DLD1 (cell line): ENCODE measurements at regions not wholly inside any gene's neighbourhood (a gene's known extent, or its start where the extent isn't known, plus 50 kb on each side); places are given as distances from the start of the nearest gene placed in this dataset.
"Not testable (repeated sequence)": the region's sequence is repeated elsewhere in the genome, so short reads cannot be mapped to it uniquely, and the experiment has no call there.

Source experiments
- in situ Hi-C: cut with HindIII; loops from 2 replicates; pipeline ENCODE4 v1.10.0; 2017; ENCODE audit warnings: low sequenced_read_pairs

- in situ Hi-C loops = no loop called here
Observed at GRCh38 chr3:103829723-103830326, 1395.0 kb downstream of the ZPLD1 start.

GRCh38 chr3:103847081-103848062 is 1412.6 kb downstream of the ZPLD1 start:
- in situ Hi-C loops = no loop called here

GRCh38 chr3:103851793-103852192 is 1417.0 kb downstream of the ZPLD1 start:
- in situ Hi-C loops = no loop called here

GRCh38 chr3:103862415-103862814 is 1427.6 kb downstream of the ZPLD1 start:
- in situ Hi-C loops = no loop called here

GRCh38 chr3:103863381-103863780 is 1428.6 kb downstream of the ZPLD1 start:
- in situ Hi-C loops = no loop called here

GRCh38 chr3:103866113-103866512 is 1431.3 kb downstream of the ZPLD1 start:
- in situ Hi-C loops = no loop called here

- in situ Hi-C loops = no loop called here
Observed at GRCh38 chr3:103873021-103873420, 1438.2 kb downstream of the ZPLD1 start.

GRCh38 chr3:103873897-103874545 is 1439.2 kb downstream of the ZPLD1 start:
- in situ Hi-C loops = no loop called here

GRCh38 chr3:103881809-103882208 is 1447.0 kb downstream of the ZPLD1 start:
- in situ Hi-C loops = not testable (repeated sequence)

- in situ Hi-C loops = no loop called here
Observed at GRCh38 chr3:103889675-103890074, 1454.9 kb downstream of the ZPLD1 start.

- in situ Hi-C loops = no loop called here
Observed at GRCh38 chr3:103894162-103894822, 1459.5 kb downstream of the ZPLD1 start.

- in situ Hi-C loops = no loop called here
Observed at GRCh38 chr3:103899328-103899727, 1464.5 kb downstream of the ZPLD1 start.

GRCh38 chr3:103904991-103905390 is 1461.7 kb upstream of the ALCAM start:
- in situ Hi-C loops = no loop called here

- in situ Hi-C loops = no loop called here
Observed at GRCh38 chr3:103906304-103906703, 1460.4 kb upstream of the ALCAM start.

- in situ Hi-C loops = no loop called here
Observed at GRCh38 chr3:103906808-103907207, 1459.9 kb upstream of the ALCAM start.

- in situ Hi-C loops = no loop called here
Observed at GRCh38 chr3:103907567-103907966, 1459.1 kb upstream of the ALCAM start.

GRCh38 chr3:103909395-103909794 is 1457.3 kb upstream of the ALCAM start:
- in situ Hi-C loops = no loop called here

GRCh38 chr3:103918336-103918735 is 1448.4 kb upstream of the ALCAM start:
- in situ Hi-C loops = no loop called here

GRCh38 chr3:103919327-103919726 is 1447.4 kb upstream of the ALCAM start:
- in situ Hi-C loops = no loop called here

GRCh38 chr3:103923907-103924306 is 1442.8 kb upstream of the ALCAM start:
- in situ Hi-C loops = no loop called here

GRCh38 chr3:103924544-103924943 is 1442.2 kb upstream of the ALCAM start:
- in situ Hi-C loops = no loop called here
